Fibroblast of lung (primary cell): ENCODE measurements at regions not wholly inside any gene's neighbourhood (a gene's known extent, or its start where the extent isn't known, plus 50 kb on each side); places are given as distances from the start of the nearest gene placed in this dataset.

Source experiments
- CTCF ChIP-seq, 2 donors: IDR thresholded peaks in 1 of 2; conservative IDR thresholded peaks in 1 of 2; 1 replicate in 1 of 2; 2 replicates in 1 of 2; pipeline ENCODE4 v1.5.1; 2011 to 2012; ENCODE audit warnings: low read length in 2 of 2, control low read depth in 1 of 2, inconsistent platforms in 1 of 2, low read depth in 1 of 2, mild to moderate bottlenecking in 1 of 2
- EZH2 ChIP-seq: IDR thresholded peaks from 2 replicates; pipeline ENCODE4 v1.5.1; 2012; ENCODE audit warnings: low read length, control low read depth, mild to moderate bottlenecking; ENCODE audit errors: missing control alignments

- peak in 1 of 2 donors; percentile 6 for TF ChIP-seq CTCF (conservative IDR thresholded peaks at IDR 0.05 in 1 of 2, IDR thresholded peaks at IDR 0.05 in 1 of 2; ENCODE audit: low read depth in 1 of 2, low read length in 2 of 2)
- no peak for TF ChIP-seq EZH2
Observed at GRCh38 chr2:215830304-215830703, 183.0 kb downstream of the MREG start.
